Glomerular visceral epithelial cell (primary cell): ENCODE measurements at regions not wholly inside any gene's neighbourhood (a gene's known extent, or its start where the extent isn't known, plus 50 kb on each side); places are given as distances from the start of the nearest gene placed in this dataset.

ENCODE experiments used
- DNase-seq: peaks from one replicate; pipeline ENCODE4 v3.0.0-alpha.2; 2016; ENCODE audit errors: extremely low spot score

- no peak for DNase-seq
Observed at GRCh38 chr2:12059616-12060441, 313.4 kb downstream of the LPIN1 start.

GRCh38 chr2:12060886-12061285, 314.5 kb downstream of the LPIN1 start:
- no peak for DNase-seq

GRCh38 chr2:12061286-12062052, 315.0 kb downstream of the LPIN1 start:
- no peak for DNase-seq

- DNase-seq: no peak
Observed at GRCh38 chr2:12062053-12062395, 315.6 kb downstream of the LPIN1 start.

- DNase-seq: no peak
Observed at GRCh38 chr2:12063210-12063609, 316.8 kb downstream of the LPIN1 start.

GRCh38 chr2:12064153-12064552, 317.7 kb downstream of the LPIN1 start:
- DNase-seq: no peak

GRCh38 chr2:12066116-12066515, 319.7 kb downstream of the LPIN1 start:
- no peak for DNase-seq

GRCh38 chr2:12066986-12067385, 320.6 kb downstream of the LPIN1 start:
- no peak for DNase-seq

- no peak for DNase-seq
Observed at GRCh38 chr2:12068796-12069538, 322.5 kb downstream of the LPIN1 start.

- DNase-seq: no peak
Observed at GRCh38 chr2:12070153-12070552, 323.7 kb downstream of the LPIN1 start.

GRCh38 chr2:12070581-12070980, 324.1 kb downstream of the LPIN1 start:
- DNase-seq: no peak

GRCh38 chr2:12071318-12071717, 324.9 kb downstream of the LPIN1 start:
- DNase-seq: no peak

- no peak for DNase-seq
Observed at GRCh38 chr2:12073217-12073852, 326.9 kb downstream of the LPIN1 start.

GRCh38 chr2:12074126-12074844, 327.9 kb downstream of the LPIN1 start:
- no peak for DNase-seq

- DNase-seq: no peak
Observed at GRCh38 chr2:12074845-12075217, 328.4 kb downstream of the LPIN1 start.

- DNase-seq: no peak
Observed at GRCh38 chr2:12075603-12076002, 329.2 kb downstream of the LPIN1 start.

- DNase-seq: peak; percentile 37
Observed at GRCh38 chr2:12076810-12077209, 330.4 kb downstream of the LPIN1 start.

- DNase-seq: no peak
Observed at GRCh38 chr2:12080360-12080759, 333.9 kb downstream of the LPIN1 start.

- DNase-seq: no peak
Observed at GRCh38 chr2:12081481-12082210, 335.2 kb downstream of the LPIN1 start.

GRCh38 chr2:12083081-12083581, 336.7 kb downstream of the LPIN1 start:
- DNase-seq: no peak
